ENCODE measurements at regions not wholly inside any gene's neighbourhood (a gene's known extent, or its start where the extent isn't known, plus 50 kb on each side); places are given as distances from the start of the nearest gene placed in this dataset.

GRCh38 chr2:195534971-195535370, 122.1 kb upstream of the SLC39A10 start:
- Histone ChIP-seq H3K36me3 (ENCODE audit: control insufficient read depth in 1 of 2, insufficient read depth in 2 of 2, low read length in 2 of 2) (no peaks in the 10 kb centered on the region), H3K9ac (ENCODE audit: low read length) (no peak overlapping the region), H3K79me2 (ENCODE audit: insufficient read depth, low read length) (no peaks in the 10 kb centered on the region), H3K9me3 (ENCODE audit: control insufficient read depth in 1 of 2, insufficient read depth in 1 of 2, low read depth in 1 of 2, low read length in 2 of 2) (no peaks in the 10 kb centered on the region), H3K4me3 (replicated peaks in 1 of 2; ENCODE audit: low read depth in 1 of 2, low read length in 2 of 2) (no peak overlapping the region), H3K4me2 (ENCODE audit: low read length) (no peak overlapping the region), H3K4me1 (ENCODE audit: control insufficient read depth in 1 of 2, insufficient read depth in 2 of 2, low read length in 2 of 2) (peaks cover 12 to 20% of the 10 kb centered on the region in 2 experiments), H3K27ac (ENCODE audit: low read depth, low read length) (no peak overlapping the region), H3K27me3 (ENCODE audit: insufficient read depth, low read length) (no peaks in the 10 kb centered on the region), H3K9me2 (ENCODE audit: insufficient read depth) (no peaks in the 10 kb centered on the region), H4K20me1 (ENCODE audit: insufficient read depth) (no peaks in the 10 kb centered on the region), H2AFZ (ENCODE audit: low read depth, low read length, poor library complexity, severe bottlenecking) (peak overlapping the region; percentile 92)
- no TSS peak for BruUV-seq (replicated peaks)
- no peak for TF ChIP-seq RAD21 (IDR thresholded peaks at IDR 0.05; ENCODE audit: low read depth)
- TF ChIP-seq ZNF274 (IDR thresholded peaks at IDR 0.05; ENCODE audit: low read depth, low read length): no peak
- no peak for TF ChIP-seq ZFX (IDR thresholded peaks at IDR 0.05)
- intact Hi-C loops (cut with micrococcal nuclease): no loop called here
- RAD21 ChIA-PET (ENCODE audit: low non-redundant PET in 1 of 2, low total read pairs in 2 of 2, uncharacterized antibody in 2 of 2, unreplicated experiment in 2 of 2): no interaction called here
- CTCF ChIA-PET: interaction anchor here (1.3 kb wide), 1 partner anchor 125 kb away, joined by 4 read pairs; no protein-coding TSS in a partner anchor
- POLR2A ChIA-PET: no interaction called here
- ATAC-seq: no peak
- no peak for DNase-seq (ENCODE audit: low read depth, low spot score)

DNA sequence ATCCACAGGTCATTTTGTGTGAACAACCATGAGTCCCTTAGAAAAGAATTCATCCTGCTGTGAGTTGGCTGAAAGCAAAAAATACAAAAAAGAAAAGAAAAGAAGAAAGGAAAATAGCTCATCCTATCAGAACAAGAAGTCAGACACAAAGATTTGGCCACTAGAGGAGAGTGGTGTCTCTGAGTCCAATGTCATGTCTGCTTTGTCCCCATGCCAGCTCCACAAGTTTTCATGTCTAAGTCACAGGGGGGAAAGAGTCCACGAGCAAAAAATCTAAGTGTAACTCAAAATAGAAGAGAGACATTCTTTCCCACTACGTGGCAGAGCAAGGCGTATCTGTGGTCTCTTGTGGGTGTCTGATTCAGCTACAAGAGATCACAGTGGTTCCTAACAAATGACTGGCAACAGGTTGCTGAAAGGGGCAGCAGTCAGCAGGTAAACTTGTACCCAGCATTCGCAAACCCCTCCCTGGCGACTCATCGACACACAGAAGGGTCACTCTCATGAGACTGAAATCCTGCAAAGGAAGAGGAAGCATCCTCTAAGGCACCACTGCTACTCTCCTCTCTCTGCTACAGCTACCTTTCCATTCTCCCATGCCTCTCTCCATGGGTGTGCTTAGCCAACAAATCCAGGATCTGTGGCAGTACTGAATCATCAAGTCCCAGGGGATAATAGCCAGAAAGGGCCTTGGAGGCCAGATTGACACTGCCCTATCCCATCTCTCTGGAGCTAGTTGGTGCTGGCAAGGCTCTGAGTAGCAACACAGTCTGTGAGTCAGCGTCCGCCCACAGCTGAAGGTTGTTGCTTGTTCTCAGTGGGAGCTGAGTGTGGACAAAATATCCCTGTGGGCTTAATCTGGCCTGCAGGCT, 123.0 kb upstream of the SLC39A10 start:
- H3K27me3 ChIP-seq (ENCODE audit: insufficient read depth, low read length): no peaks in the 10 kb centered on the region
- ChIA-PET RAD21 (ENCODE audit: low non-redundant PET in 1 of 2, low total read pairs in 2 of 2, uncharacterized antibody in 2 of 2, unreplicated experiment in 2 of 2) (interaction anchor here in 1 of 2 experiments (1.2 kb wide), 1 partner anchor 36 kb away, joined by 3 read pairs; no protein-coding TSS in a partner anchor), CTCF (interaction anchor here (0.6 to 1.3 kb wide), 5 partner anchors 11 to 868 kb away, joined by 3 to 6 read pairs (median 4); no protein-coding TSS in a partner anchor), POLR2A (interaction anchor here (0.6 to 1.3 kb wide), 2 partner anchors 123 to 1369 kb away, joined by 4 to 10 read pairs; partner anchors contain the start of gene SLC39A10)
- no peaks in the 10 kb centered on the region for H3K9me3 ChIP-seq (ENCODE audit: control insufficient read depth in 1 of 2, insufficient read depth in 1 of 2, low read depth in 1 of 2, low read length in 2 of 2)
- 0 out of 2 replicates have a peak overlapping the region, but pooled peaks have one; percentile 2 for H3K9ac ChIP-seq (ENCODE audit: low read length)
- peak overlapping the region in 1 of 2 experiments; percentile 29; a peak in 2 of 4 replicates for H3K4me3 ChIP-seq (replicated peaks in 1 of 2; ENCODE audit: low read depth in 1 of 2, low read length in 2 of 2)
- no peaks in the 10 kb centered on the region for H3K36me3 ChIP-seq (ENCODE audit: control insufficient read depth in 1 of 2, insufficient read depth in 2 of 2, low read length in 2 of 2)
- H3K4me2 ChIP-seq (ENCODE audit: low read length): peak overlapping the region; percentile 70
- no TSS peak for BruUV-seq (replicated peaks)
- H3K4me1 ChIP-seq (ENCODE audit: control insufficient read depth in 1 of 2, insufficient read depth in 2 of 2, low read length in 2 of 2): peaks cover 12 to 20% of the 10 kb centered on the region in 2 experiments
- peak overlapping the region; percentile 92 for H2AFZ ChIP-seq (ENCODE audit: low read depth, low read length, poor library complexity, severe bottlenecking)
- no peaks in the 10 kb centered on the region for H3K79me2 ChIP-seq (ENCODE audit: insufficient read depth, low read length)
- H4K20me1 ChIP-seq (ENCODE audit: insufficient read depth): no peaks in the 10 kb centered on the region
- intact Hi-C loops (cut with micrococcal nuclease): no loop called here
- peak; percentile 61 for DNase-seq (ENCODE audit: low read depth, low spot score)
- peak; percentile 85 for ATAC-seq
- no peaks in the 10 kb centered on the region for H3K9me2 ChIP-seq (ENCODE audit: insufficient read depth)
- H3K27ac ChIP-seq (ENCODE audit: low read depth, low read length): peak overlapping the region; percentile 37; the same call in 1 of the 2 replicates
- TF ChIP-seq FOSL1 (IDR thresholded peaks at IDR 0.05; ENCODE audit: low read depth) (peak; percentile 67), EZH2 (IDR thresholded peaks at IDR 0.05) (no peak), POLR2A (IDR thresholded peaks at IDR 0.05; ENCODE audit: borderline replicate concordance, extremely low read depth, insufficient read depth, insufficient read length) (no peak), CEBPB (IDR thresholded peaks at IDR 0.05; ENCODE audit: low read depth) (no peak), EGR1 (IDR thresholded peaks at IDR 0.05; ENCODE audit: low read depth) (peak; percentile 47), SRF (IDR thresholded peaks at IDR 0.05; ENCODE audit: low read depth) (no peak), JUND (IDR thresholded peaks at IDR 0.05) (peak; percentile 65), CBX3 (IDR thresholded peaks at IDR 0.05; ENCODE audit: low read depth) (no peak; the same call in 1 of the 2 replicates), ATF3 (IDR thresholded peaks at IDR 0.05) (no peak)
- TF ChIP-seq, protein P1, sequence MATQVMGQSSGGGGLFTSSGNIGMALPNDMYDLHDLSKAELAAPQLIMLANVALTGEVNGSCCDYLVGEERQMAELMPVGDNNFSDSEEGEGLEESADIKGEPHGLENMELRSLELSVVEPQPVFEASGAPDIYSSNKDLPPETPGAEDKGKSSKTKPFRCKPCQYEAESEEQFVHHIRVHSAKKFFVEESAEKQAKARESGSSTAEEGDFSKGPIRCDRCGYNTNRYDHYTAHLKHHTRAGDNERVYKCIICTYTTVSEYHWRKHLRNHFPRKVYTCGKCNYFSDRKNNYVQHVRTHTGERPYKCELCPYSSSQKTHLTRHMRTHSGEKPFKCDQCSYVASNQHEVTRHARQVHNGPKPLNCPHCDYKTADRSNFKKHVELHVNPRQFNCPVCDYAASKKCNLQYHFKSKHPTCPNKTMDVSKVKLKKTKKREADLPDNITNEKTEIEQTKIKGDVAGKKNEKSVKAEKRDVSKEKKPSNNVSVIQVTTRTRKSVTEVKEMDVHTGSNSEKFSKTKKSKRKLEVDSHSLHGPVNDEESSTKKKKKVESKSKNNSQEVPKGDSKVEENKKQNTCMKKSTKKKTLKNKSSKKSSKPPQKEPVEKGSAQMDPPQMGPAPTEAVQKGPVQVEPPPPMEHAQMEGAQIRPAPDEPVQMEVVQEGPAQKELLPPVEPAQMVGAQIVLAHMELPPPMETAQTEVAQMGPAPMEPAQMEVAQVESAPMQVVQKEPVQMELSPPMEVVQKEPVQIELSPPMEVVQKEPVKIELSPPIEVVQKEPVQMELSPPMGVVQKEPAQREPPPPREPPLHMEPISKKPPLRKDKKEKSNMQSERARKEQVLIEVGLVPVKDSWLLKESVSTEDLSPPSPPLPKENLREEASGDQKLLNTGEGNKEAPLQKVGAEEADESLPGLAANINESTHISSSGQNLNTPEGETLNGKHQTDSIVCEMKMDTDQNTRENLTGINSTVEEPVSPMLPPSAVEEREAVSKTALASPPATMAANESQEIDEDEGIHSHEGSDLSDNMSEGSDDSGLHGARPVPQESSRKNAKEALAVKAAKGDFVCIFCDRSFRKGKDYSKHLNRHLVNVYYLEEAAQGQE (IDR thresholded peaks at IDR 0.05; ENCODE audit: low read depth): no peak
- TF ChIP-seq, protein P2, sequence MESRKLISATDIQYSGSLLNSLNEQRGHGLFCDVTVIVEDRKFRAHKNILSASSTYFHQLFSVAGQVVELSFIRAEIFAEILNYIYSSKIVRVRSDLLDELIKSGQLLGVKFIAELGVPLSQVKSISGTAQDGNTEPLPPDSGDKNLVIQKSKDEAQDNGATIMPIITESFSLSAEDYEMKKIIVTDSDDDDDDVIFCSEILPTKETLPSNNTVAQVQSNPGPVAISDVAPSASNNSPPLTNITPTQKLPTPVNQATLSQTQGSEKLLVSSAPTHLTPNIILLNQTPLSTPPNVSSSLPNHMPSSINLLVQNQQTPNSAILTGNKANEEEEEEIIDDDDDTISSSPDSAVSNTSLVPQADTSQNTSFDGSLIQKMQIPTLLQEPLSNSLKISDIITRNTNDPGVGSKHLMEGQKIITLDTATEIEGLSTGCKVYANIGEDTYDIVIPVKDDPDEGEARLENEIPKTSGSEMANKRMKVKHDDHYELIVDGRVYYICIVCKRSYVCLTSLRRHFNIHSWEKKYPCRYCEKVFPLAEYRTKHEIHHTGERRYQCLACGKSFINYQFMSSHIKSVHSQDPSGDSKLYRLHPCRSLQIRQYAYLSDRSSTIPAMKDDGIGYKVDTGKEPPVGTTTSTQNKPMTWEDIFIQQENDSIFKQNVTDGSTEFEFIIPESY (IDR thresholded peaks at IDR 0.05; ENCODE audit: extremely low read depth, insufficient replicate concordance, low read length): no peak

All from HCT116 (cell line).